ENCODE measurements at regions not wholly inside any gene's neighbourhood (a gene's known extent, or its start where the extent isn't known, plus 50 kb on each side); places are given as distances from the start of the nearest gene placed in this dataset.

GRCh38 chr5:164303646-164304215, 798.3 kb downstream of the MAT2B start:
- no peaks in the 10 kb centered on the region for H3K9me3 ChIP-seq (ENCODE audit: low read depth, low read length)
- peaks cover 11% of the 10 kb centered on the region for H3K4me1 ChIP-seq (ENCODE audit: insufficient read depth, low read length)
- no peak overlapping the region for H3K4me2 ChIP-seq (ENCODE audit: insufficient read depth, low read length)
- H3K4me3 ChIP-seq (ENCODE audit: insufficient read depth, low read length) = no peak overlapping the region
- H3K36me3 ChIP-seq (ENCODE audit: insufficient read depth, low read length) = no peaks in the 10 kb centered on the region
- no peak for TF ChIP-seq CTCF (IDR thresholded peaks at IDR 0.05; ENCODE audit: extremely low read depth, low read depth, low read length)
- no peak overlapping the region for H3K27ac ChIP-seq (ENCODE audit: low read depth, low read length)
- H3K79me2 ChIP-seq (ENCODE audit: insufficient read depth, low read length) = no peaks in the 10 kb centered on the region
- H4K20me1 ChIP-seq (ENCODE audit: insufficient read depth, low read length) = no peaks in the 10 kb centered on the region
- H3K27me3 ChIP-seq (ENCODE audit: insufficient read depth, low read length) = no peaks in the 10 kb centered on the region
- H2AFZ ChIP-seq (ENCODE audit: low read length) = no peak overlapping the region
- DNase-seq (ENCODE audit: insufficient read length, low spot score, missing footprints) = no peak

GRCh38 chr5:164306662-164307061, 801.2 kb downstream of the MAT2B start:
- Histone ChIP-seq H3K4me2 (ENCODE audit: insufficient read depth, low read length) (no peak overlapping the region), H3K4me3 (ENCODE audit: insufficient read depth, low read length) (no peak overlapping the region), H3K27ac (ENCODE audit: low read depth, low read length) (peak overlapping the region; percentile 15), H4K20me1 (ENCODE audit: insufficient read depth, low read length) (no peaks in the 10 kb centered on the region), H3K4me1 (ENCODE audit: insufficient read depth, low read length) (peaks cover 11% of the 10 kb centered on the region), H3K79me2 (ENCODE audit: insufficient read depth, low read length) (no peaks in the 10 kb centered on the region), H3K36me3 (ENCODE audit: insufficient read depth, low read length) (no peaks in the 10 kb centered on the region), H2AFZ (ENCODE audit: low read length) (no peak overlapping the region), H3K27me3 (ENCODE audit: insufficient read depth, low read length) (no peaks in the 10 kb centered on the region), H3K9me3 (ENCODE audit: low read depth, low read length) (no peaks in the 10 kb centered on the region)
- no peak for TF ChIP-seq CTCF (IDR thresholded peaks at IDR 0.05; ENCODE audit: extremely low read depth, low read depth, low read length)
- DNase-seq (ENCODE audit: insufficient read length, low spot score, missing footprints) = no peak

GRCh38 chr5:164312801-164313200, 807.4 kb downstream of the MAT2B start:
- no peak overlapping the region for H3K27ac ChIP-seq (ENCODE audit: low read depth, low read length)
- no peaks in the 10 kb centered on the region for H3K4me1 ChIP-seq (ENCODE audit: insufficient read depth, low read length)
- H3K9me3 ChIP-seq (ENCODE audit: low read depth, low read length) = no peaks in the 10 kb centered on the region
- no peaks in the 10 kb centered on the region for H4K20me1 ChIP-seq (ENCODE audit: insufficient read depth, low read length)
- no peaks in the 10 kb centered on the region for H3K79me2 ChIP-seq (ENCODE audit: insufficient read depth, low read length)
- H3K36me3 ChIP-seq (ENCODE audit: insufficient read depth, low read length) = no peaks in the 10 kb centered on the region
- no peak overlapping the region for H2AFZ ChIP-seq (ENCODE audit: low read length)
- H3K4me3 ChIP-seq (ENCODE audit: insufficient read depth, low read length) = no peak overlapping the region
- no peaks in the 10 kb centered on the region for H3K27me3 ChIP-seq (ENCODE audit: insufficient read depth, low read length)
- DNase-seq (ENCODE audit: insufficient read length, low spot score, missing footprints) = no peak
- no peak for TF ChIP-seq CTCF (IDR thresholded peaks at IDR 0.05; ENCODE audit: extremely low read depth, low read depth, low read length)
- H3K4me2 ChIP-seq (ENCODE audit: insufficient read depth, low read length) = no peak overlapping the region

GRCh38 chr5:164317676-164318075, 812.3 kb downstream of the MAT2B start:
- TF ChIP-seq CTCF (IDR thresholded peaks at IDR 0.05; ENCODE audit: extremely low read depth, low read depth, low read length) = no peak
- Histone ChIP-seq H3K27ac (ENCODE audit: low read depth, low read length) (no peak overlapping the region), H3K9me3 (ENCODE audit: low read depth, low read length) (no peaks in the 10 kb centered on the region), H4K20me1 (ENCODE audit: insufficient read depth, low read length) (no peaks in the 10 kb centered on the region), H3K27me3 (ENCODE audit: insufficient read depth, low read length) (no peaks in the 10 kb centered on the region), H2AFZ (ENCODE audit: low read length) (no peak overlapping the region), H3K4me1 (ENCODE audit: insufficient read depth, low read length) (no peaks in the 10 kb centered on the region), H3K4me2 (ENCODE audit: insufficient read depth, low read length) (no peak overlapping the region), H3K4me3 (ENCODE audit: insufficient read depth, low read length) (no peak overlapping the region), H3K36me3 (ENCODE audit: insufficient read depth, low read length) (no peaks in the 10 kb centered on the region), H3K79me2 (ENCODE audit: insufficient read depth, low read length) (no peaks in the 10 kb centered on the region)
- no peak for DNase-seq (ENCODE audit: insufficient read length, low spot score, missing footprints)
